Trophoblast cell (in vitro differentiated cells and primary cell): ENCODE measurements at regions not wholly inside any gene's neighbourhood (a gene's known extent, or its start where the extent isn't known, plus 50 kb on each side); places are given as distances from the start of the nearest gene placed in this dataset.
A peak's percentile ranks its signal among the peaks of the same experiment; 100 is the strongest.
"Not testable (repeated sequence)": the region's sequence is repeated elsewhere in the genome, so short reads cannot be mapped to it uniquely, and the experiment has no call there.

Experiments
- DNase-seq, 2 donors: peaks; one replicate each; pipeline ENCODE4 v3.0.0-alpha.2; 2016
- H2AFZ ChIP-seq: 2 replicates; pipeline ENCODE4 v1.6.1; 2013; ENCODE audit warnings: low read length, moderate library complexity, mild to moderate bottlenecking; ENCODE audit not compliant: insufficient read depth, poor library complexity
- H2AK5ac ChIP-seq: 2 replicates; pipeline ENCODE4 v1.6.1; 2013; ENCODE audit warnings: mild to moderate bottlenecking, low read length
- H2BK120ac ChIP-seq: 2 replicates; pipeline ENCODE4 v1.6.1; 2013; ENCODE audit warnings: low read length, mild to moderate bottlenecking, moderate library complexity; ENCODE audit not compliant: insufficient read depth, poor library complexity
- H2BK12ac ChIP-seq: 2 replicates; pipeline ENCODE4 v1.6.1; 2013; ENCODE audit warnings: mild to moderate bottlenecking, low read length, moderate library complexity
- H2BK5ac ChIP-seq: 2 replicates; pipeline ENCODE4 v1.6.1; 2013; ENCODE audit warnings: low read length, low read depth, moderate library complexity, mild to moderate bottlenecking; ENCODE audit not compliant: poor library complexity
- H3K14ac ChIP-seq: 2 replicates; pipeline ENCODE4 v1.6.1; 2013; ENCODE audit warnings: mild to moderate bottlenecking, low read length
- H3K18ac ChIP-seq: 2 replicates; pipeline ENCODE4 v1.6.1; 2013; ENCODE audit warnings: mild to moderate bottlenecking, low read length
- H3K23ac ChIP-seq: 2 replicates; pipeline ENCODE4 v1.6.1; 2013; ENCODE audit warnings: low read length
- H3K27ac ChIP-seq: 2 replicates; pipeline ENCODE4 v1.5.1; 2013; ENCODE audit warnings: low read depth, mild to moderate bottlenecking, inconsistent platforms, low read length, moderate library complexity
- H3K27me3 ChIP-seq: 2 replicates; pipeline ENCODE4 v1.6.1; 2013; ENCODE audit warnings: inconsistent platforms, mild to moderate bottlenecking, low read length, moderate library complexity; ENCODE audit not compliant: insufficient read depth
- H3K36me3 ChIP-seq, 2 experiments: 1 replicate in 1 of 2; 2 replicates in 1 of 2; pipeline ENCODE4 v1.6.1; 2013; ENCODE audit warnings: low read length in 2 of 2, mild to moderate bottlenecking in 2 of 2, moderate library complexity in 1 of 2; ENCODE audit not compliant: insufficient read depth in 2 of 2, control insufficient read depth in 1 of 2
- H3K4ac ChIP-seq: 2 replicates; pipeline ENCODE4 v1.6.1; 2013; ENCODE audit warnings: low read depth, mild to moderate bottlenecking, low read length, moderate library complexity
- H3K4me1 ChIP-seq, 2 experiments: 1 replicate in 1 of 2; 2 replicates in 1 of 2; pipeline ENCODE4 v1.6.1; 2013; ENCODE audit warnings: low read length in 2 of 2, mild to moderate bottlenecking in 2 of 2, moderate library complexity in 1 of 2; ENCODE audit not compliant: insufficient read depth in 2 of 2, control insufficient read depth in 1 of 2
- H3K4me2 ChIP-seq: 2 replicates; pipeline ENCODE4 v1.6.1; 2013; ENCODE audit warnings: inconsistent platforms, mild to moderate bottlenecking, low read length, moderate library complexity
- H3K4me3 ChIP-seq: 2 replicates; pipeline ENCODE4 v1.5.1; 2013; ENCODE audit warnings: mild to moderate bottlenecking, low read depth, low read length, inconsistent platforms
- H3K79me1 ChIP-seq: one replicate; pipeline ENCODE4 v1.6.1; 2013; ENCODE audit warnings: low read length
- H3K79me2 ChIP-seq: 2 replicates; pipeline ENCODE4 v1.6.1; 2013; ENCODE audit warnings: low read length, mild to moderate bottlenecking; ENCODE audit not compliant: control insufficient read depth, insufficient read depth, poor library complexity
- H3K9ac ChIP-seq: 2 replicates; pipeline ENCODE4 v1.6.1; 2013; ENCODE audit warnings: mild to moderate bottlenecking, low read length
- H3K9me3 ChIP-seq: 2 replicates; pipeline ENCODE4 v1.6.1; 2013; ENCODE audit warnings: low read depth, mild to moderate bottlenecking, control low read depth, inconsistent platforms, low read length; ENCODE audit not compliant: insufficient read depth
- H4K12ac ChIP-seq: 2 replicates; pipeline ENCODE4 v1.6.1; 2013; ENCODE audit warnings: low read depth, mild to moderate bottlenecking, low read length, moderate library complexity
- H4K8ac ChIP-seq: 2 replicates; pipeline ENCODE4 v1.6.1; 2013; ENCODE audit warnings: low read depth, mild to moderate bottlenecking, low read length, moderate library complexity
- H4K91ac ChIP-seq: one replicate; pipeline ENCODE4 v1.6.1; 2013; ENCODE audit warnings: low read depth, mild to moderate bottlenecking, low read length, moderate library complexity
- WGBS: extraction: QIAGEN DNeasy Blood & Tissue Kit; methylation state at CpG from one replicate; pipeline ENCODE4 v1.1.7; 2013; ENCODE audit warnings: missing lambda C conversion rate; ENCODE audit not compliant: insufficient read length, insufficient coverage; ENCODE audit errors: extremely low coverage; 5-methylcytosine and 5-hydroxymethylcytosine counted together

DNA sequence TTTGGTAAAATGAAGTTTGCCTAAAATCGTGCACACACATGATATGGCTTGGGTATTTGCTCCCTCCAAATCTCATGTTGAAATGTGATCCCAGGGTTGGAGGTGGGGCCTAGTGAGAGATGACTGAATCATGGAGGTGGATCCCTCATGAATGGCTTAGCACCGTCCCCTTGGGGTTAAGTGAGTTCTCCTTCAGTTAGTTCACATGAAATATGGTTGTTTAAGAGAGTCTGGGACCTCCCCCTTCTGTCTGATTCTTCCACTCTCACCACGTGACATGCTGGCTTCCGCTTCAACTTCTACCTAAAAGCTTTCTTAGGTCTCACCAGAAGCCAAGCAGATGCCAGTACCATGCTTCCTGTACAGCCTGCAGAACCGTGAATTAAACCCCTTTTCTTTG lies 58.4 kb downstream of the SIPA1L2 start:
- no peak overlapping the region for H3K14ac ChIP-seq
- peaks cover 2% of the 10 kb centered on the region for H3K79me1 ChIP-seq
- H3K9me3 ChIP-seq, result no peaks in the 10 kb centered on the region
- no peak overlapping the region for H2BK12ac ChIP-seq
- H3K9ac ChIP-seq, result no peak overlapping the region
- H3K4me3 ChIP-seq, result no peak overlapping the region
- H3K4me2 ChIP-seq, result no peak overlapping the region
- WGBS, result no CpG with 5 or more reads among the region's 5 CpGs
- no peaks in the 10 kb centered on the region for H3K27me3 ChIP-seq
- peaks cover 2 to 10% of the 10 kb centered on the region in 2 experiments for H3K4me1 ChIP-seq
- H3K36me3 ChIP-seq, result peaks cover 0 to 2% of the 10 kb centered on the region in 2 experiments
- H3K18ac ChIP-seq, result no peak overlapping the region
- no peaks in the 10 kb centered on the region for H3K79me2 ChIP-seq
- H4K8ac ChIP-seq, result no peak overlapping the region
- no peak overlapping the region for H2AFZ ChIP-seq
- DNase-seq, result no peak
- no peak overlapping the region for H3K4ac ChIP-seq
- H2BK5ac ChIP-seq, result no peak overlapping the region
- no peak overlapping the region for H3K23ac ChIP-seq
- no peak overlapping the region for H2AK5ac ChIP-seq
- no peak overlapping the region for H3K27ac ChIP-seq
- H2BK120ac ChIP-seq, result no peak overlapping the region
- no peak overlapping the region for H4K12ac ChIP-seq
- H4K91ac ChIP-seq, result no peak overlapping the region

DNA sequence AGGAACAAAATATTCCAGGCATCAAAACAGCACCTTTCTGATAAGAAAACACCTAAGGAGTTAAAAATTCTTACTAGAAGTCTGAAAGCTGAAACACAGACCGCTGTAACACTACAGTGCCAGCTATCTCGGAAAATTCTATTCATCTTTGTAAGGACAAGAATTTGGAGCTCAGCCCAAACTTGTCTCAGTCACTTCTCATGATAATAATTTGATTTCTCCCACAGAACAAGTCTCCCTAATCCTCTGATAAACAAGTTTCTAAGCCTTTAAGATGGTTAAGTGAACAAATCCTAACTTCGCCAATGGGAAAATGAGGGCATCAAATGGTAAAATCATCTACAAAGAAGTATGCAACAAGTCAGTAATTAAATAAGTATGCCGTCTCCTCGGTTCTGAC lies 59.9 kb downstream of the SIPA1L2 start:
- peak in 1 of 2 donors; percentile 12 for DNase-seq
- H3K4ac ChIP-seq, result no peak overlapping the region
- H3K4me2 ChIP-seq, result no peak overlapping the region
- H3K14ac ChIP-seq, result no peak overlapping the region
- peaks cover 2 to 8% of the 10 kb centered on the region in 2 experiments for H3K4me1 ChIP-seq
- H3K27me3 ChIP-seq, result no peaks in the 10 kb centered on the region
- no peak overlapping the region for H2BK5ac ChIP-seq
- no peaks in the 10 kb centered on the region for H3K79me2 ChIP-seq
- WGBS, result no CpG with 5 or more reads among the region's 5 CpGs
- peaks cover 0 to 2% of the 10 kb centered on the region in 2 experiments for H3K36me3 ChIP-seq
- H3K4me3 ChIP-seq, result no peak overlapping the region
- H3K23ac ChIP-seq, result no peak overlapping the region
- H3K79me1 ChIP-seq, result peaks cover 2% of the 10 kb centered on the region
- H2AFZ ChIP-seq, result no peak overlapping the region
- no peak overlapping the region for H2AK5ac ChIP-seq
- H4K12ac ChIP-seq, result no peak overlapping the region
- no peak overlapping the region for H4K91ac ChIP-seq
- no peak overlapping the region for H2BK12ac ChIP-seq
- no peak overlapping the region for H3K27ac ChIP-seq
- no peaks in the 10 kb centered on the region for H3K9me3 ChIP-seq
- H3K9ac ChIP-seq, result no peak overlapping the region
- no peak overlapping the region for H3K18ac ChIP-seq
- no peak overlapping the region for H4K8ac ChIP-seq
- H2BK120ac ChIP-seq, result no peak overlapping the region

DNA sequence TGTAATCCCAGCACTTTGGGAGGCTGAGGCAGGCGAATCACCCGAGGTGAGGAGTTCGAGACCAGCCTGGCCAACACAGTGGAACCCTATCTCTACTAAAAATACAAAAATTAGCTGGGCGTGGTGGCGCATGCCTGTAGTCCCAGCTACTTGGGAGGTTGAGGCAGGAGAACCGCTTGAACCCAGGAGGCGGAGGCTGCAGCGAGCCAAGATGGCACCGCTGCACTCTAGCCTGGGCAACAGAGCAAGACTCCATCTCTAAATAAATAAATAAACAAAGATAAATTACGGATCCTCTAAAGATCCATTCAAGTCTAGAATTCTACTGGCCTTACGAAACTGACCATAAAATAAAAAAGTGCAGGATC lies 60.4 kb downstream of the SIPA1L2 start:
- H2BK12ac ChIP-seq, H3K79me1 ChIP-seq, H3K23ac ChIP-seq, H3K4me3 ChIP-seq, H4K8ac ChIP-seq, H4K91ac ChIP-seq, H2BK5ac ChIP-seq, H3K79me2 ChIP-seq, H3K4ac ChIP-seq, H3K9ac ChIP-seq, H3K36me3 ChIP-seq, H3K4me1 ChIP-seq, H3K9me3 ChIP-seq, DNase-seq, H3K14ac ChIP-seq, H3K27ac ChIP-seq, H3K27me3 ChIP-seq, H2AK5ac ChIP-seq, H2AFZ ChIP-seq, H3K4me2 ChIP-seq, H2BK120ac ChIP-seq: not testable (repeated sequence)
- Histone ChIP-seq H3K18ac (peak overlapping the region; percentile 71), H4K12ac (peak overlapping the region; percentile 18)
- no CpG with 5 or more reads among the region's 11 CpGs for WGBS

DNA sequence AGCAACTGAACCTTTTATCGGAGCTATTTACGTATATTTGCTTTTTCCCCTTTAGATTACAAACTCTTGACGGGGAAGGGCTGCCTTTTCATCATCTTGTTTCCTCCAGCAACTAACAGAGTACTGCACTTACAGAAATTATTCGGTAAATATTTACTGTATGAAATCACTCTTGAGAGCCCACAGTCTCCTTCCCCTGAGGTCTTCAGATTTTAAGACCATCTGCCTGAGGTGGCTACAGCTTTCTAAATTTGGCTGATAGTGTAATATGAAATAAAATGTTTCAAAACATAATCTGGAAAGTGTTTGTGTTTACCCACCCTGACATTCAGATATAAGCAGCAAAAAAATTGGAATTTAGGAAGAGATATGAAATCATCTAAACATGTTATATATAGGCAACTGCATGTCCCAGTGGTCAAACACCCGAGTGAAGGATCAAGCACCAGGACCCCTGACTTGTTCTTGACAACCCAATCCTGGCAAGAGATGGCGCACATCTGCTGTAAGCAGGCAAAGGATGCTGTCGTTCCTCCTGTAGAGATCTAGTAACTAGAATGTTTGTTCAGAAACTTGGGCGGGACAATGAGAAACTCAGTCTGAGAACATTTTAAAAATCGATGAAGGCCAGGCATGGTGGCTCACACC lies 60.9 kb downstream of the SIPA1L2 start:
- Histone ChIP-seq H3K9me3 (no peaks in the 10 kb centered on the region), H3K79me2 (peaks cover 2% of the 10 kb centered on the region), H2BK120ac (no peak overlapping the region), H2BK12ac (no peak overlapping the region), H3K18ac (peak overlapping the region; percentile 71), H3K79me1 (peaks cover 3% of the 10 kb centered on the region), H3K27ac (no peak overlapping the region), H4K91ac (no peak overlapping the region), H2AK5ac (no peak overlapping the region), H2AFZ (no peak overlapping the region), H3K4me2 (no peak overlapping the region), H3K4ac (peak overlapping the region; percentile 75), H3K27me3 (no peaks in the 10 kb centered on the region), H3K36me3 (peaks cover 0 to 2% of the 10 kb centered on the region in 2 experiments), H3K14ac (no peak overlapping the region), H2BK5ac (no peak overlapping the region), H3K9ac (no peak overlapping the region), H4K8ac (no peak overlapping the region), H3K4me3 (no peak overlapping the region), H4K12ac (peak overlapping the region; percentile 18), H3K4me1 (peaks cover 2 to 6% of the 10 kb centered on the region in 2 experiments), H3K23ac (no peak overlapping the region)
- DNase-seq, result no peak
- WGBS, result no CpG with 5 or more reads among the region's 9 CpGs
